Epithelial cell of proximal tubule (primary cell): ENCODE measurements at regions not wholly inside any gene's neighbourhood (a gene's known extent, or its start where the extent isn't known, plus 50 kb on each side); places are given as distances from the start of the nearest gene placed in this dataset.
"Not testable (repeated sequence)": the region's sequence is repeated elsewhere in the genome, so short reads cannot be mapped to it uniquely, and the experiment has no call there.

ENCODE experiments used
- DNase-seq: peaks from one replicate; pipeline ENCODE4 v3.0.0-alpha.2; 2011; ENCODE audit warnings: low read depth
- H3K4me3 ChIP-seq: 2 replicates; pipeline ENCODE4 v1.5.1; 2011; ENCODE audit warnings: low read depth, mild to moderate bottlenecking, low read length
- TF ChIP-seq, protein P1 (sequence below): conservative IDR thresholded peaks from 2 replicates; pipeline ENCODE4 v1.5.1; 2012; ENCODE audit warnings: low read depth, mild to moderate bottlenecking, low read length

DNA sequence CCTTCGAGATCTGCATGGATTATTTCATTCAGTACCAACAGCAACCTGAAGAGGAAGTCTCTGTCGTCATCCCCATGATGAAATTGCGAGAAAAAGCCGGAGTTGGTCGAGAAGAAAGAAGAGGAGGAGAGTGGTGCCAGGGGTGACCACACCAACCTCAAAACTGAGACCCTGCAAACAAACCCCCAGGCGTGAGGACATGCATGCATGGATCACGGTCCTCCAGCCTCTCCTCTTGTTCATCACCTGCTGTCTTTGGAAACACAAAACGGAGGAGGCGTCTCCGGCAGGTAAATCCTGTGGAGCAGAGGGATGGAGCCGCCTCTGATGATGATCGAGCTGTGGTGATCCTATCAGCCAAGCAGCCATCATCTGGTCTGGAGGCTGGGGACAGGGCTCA is 114.4 kb upstream of the IRX2 start:
- H3K4me3 ChIP-seq = no peak overlapping the region
- TF ChIP-seq, protein P1, sequence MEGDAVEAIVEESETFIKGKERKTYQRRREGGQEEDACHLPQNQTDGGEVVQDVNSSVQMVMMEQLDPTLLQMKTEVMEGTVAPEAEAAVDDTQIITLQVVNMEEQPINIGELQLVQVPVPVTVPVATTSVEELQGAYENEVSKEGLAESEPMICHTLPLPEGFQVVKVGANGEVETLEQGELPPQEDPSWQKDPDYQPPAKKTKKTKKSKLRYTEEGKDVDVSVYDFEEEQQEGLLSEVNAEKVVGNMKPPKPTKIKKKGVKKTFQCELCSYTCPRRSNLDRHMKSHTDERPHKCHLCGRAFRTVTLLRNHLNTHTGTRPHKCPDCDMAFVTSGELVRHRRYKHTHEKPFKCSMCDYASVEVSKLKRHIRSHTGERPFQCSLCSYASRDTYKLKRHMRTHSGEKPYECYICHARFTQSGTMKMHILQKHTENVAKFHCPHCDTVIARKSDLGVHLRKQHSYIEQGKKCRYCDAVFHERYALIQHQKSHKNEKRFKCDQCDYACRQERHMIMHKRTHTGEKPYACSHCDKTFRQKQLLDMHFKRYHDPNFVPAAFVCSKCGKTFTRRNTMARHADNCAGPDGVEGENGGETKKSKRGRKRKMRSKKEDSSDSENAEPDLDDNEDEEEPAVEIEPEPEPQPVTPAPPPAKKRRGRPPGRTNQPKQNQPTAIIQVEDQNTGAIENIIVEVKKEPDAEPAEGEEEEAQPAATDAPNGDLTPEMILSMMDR = no peak
- DNase-seq = no peak

GRCh38 chr5:2864515-2865105 is 113.1 kb upstream of the IRX2 start:
- TF ChIP-seq, protein P1 = no peak
- H3K4me3 ChIP-seq = no peak overlapping the region
- DNase-seq = no peak

DNA sequence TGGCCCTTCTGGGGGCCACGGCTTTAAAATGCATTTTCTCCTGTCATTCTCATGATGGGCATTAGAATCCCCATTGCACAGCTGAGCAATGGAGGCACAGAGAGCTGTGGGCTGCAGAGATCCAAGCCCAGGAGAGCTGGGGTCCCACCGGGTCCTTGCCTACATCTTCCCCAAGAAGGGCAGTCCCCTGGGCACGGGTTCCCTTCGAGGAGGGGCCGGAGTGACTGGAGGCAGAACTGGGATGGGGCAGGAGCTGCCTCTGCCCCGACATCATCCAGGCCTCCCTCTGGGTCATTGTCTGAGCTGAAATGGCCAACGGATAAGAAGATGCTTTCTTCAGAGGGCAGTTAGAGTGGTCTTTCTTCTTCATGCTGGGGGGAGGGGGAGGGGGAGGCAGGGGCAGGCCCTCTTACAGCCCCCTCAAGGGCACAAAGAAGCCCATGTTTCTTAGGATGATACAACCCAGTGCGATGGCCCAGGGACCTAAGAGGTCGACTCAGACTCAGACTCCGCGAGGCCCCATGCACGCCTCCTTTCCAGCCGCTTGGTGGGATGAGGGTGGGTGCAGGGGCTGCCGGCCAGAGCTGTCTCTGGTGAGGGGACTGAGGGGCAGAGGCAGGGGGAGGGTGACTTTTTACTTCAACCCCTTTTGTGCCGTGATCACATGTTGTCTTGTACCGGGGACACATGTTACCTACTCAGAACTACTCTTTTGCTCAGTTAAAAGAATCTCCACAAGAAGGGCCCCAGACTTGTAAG is 112.4 kb upstream of the IRX2 start:
- TF ChIP-seq, protein P1 = no peak
- no peak for DNase-seq
- no peak overlapping the region for H3K4me3 ChIP-seq

DNA sequence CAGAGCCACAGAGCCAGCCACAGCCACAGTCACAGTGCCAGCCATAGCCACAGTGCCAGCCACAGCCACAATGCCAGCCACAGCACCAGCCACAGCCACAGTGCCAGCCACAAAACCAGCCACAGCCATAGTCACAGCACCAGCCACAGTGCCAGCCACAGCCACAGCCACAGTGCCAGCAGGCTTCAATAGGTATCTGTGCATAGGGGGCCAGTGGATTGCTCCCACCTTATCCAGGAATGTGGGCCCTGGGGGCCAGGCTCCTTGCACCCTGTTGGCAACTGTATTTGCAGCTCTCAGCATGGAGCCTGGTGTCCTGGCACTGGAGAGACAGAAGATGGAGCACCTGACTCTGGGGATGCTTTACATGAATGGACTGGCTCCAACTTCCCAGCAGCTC is 111.7 kb upstream of the IRX2 start:
- no peak overlapping the region for H3K4me3 ChIP-seq
- no peak for DNase-seq
- TF ChIP-seq, protein P1 = no peak

- DNase-seq, H3K4me3 ChIP-seq: not testable (repeated sequence)
Measured at GRCh38 chr5:2862176-2862575, 110.7 kb upstream of the IRX2 start.

GRCh38 chr5:2861605-2862004 is 110.1 kb upstream of the IRX2 start:
- H3K4me3 ChIP-seq = no peak overlapping the region
- no peak for DNase-seq
- TF ChIP-seq, protein P1 = no peak

DNA sequence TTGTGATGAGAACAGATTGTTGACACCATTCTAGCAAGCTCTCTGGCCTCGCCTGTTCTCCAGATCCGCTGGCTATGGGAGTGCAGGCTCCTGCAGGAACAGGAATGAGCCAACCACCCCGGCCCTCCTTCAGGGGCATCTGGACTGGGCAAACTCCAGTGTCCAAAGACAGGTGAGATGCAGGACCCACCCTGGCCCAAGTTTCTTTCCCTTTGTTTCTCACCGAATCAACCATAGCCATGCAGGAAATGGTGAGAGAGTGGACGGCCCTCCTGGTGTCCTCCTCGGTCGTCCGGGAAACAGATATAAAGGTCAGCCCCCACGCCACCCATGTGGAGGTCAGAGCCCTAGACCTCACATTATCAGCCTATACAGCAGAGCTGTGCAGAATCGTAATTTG is 108.6 kb upstream of the IRX2 start:
- no peak overlapping the region for H3K4me3 ChIP-seq
- DNase-seq = no peak
- TF ChIP-seq, protein P1 = no peak
